ENCODE measurements at regions not wholly inside any gene's neighbourhood (a gene's known extent, or its start where the extent isn't known, plus 50 kb on each side); places are given as distances from the start of the nearest gene placed in this dataset.

GRCh38 chr4:96126227-96126626, 286.3 kb downstream of the PDHA2 start:
- TF ChIP-seq EZH2 (IDR thresholded peaks at IDR 0.05; ENCODE audit: borderline replicate concordance, low read length): no peak
- no peak for TF ChIP-seq CTCF (IDR thresholded peaks at IDR 0.05; ENCODE audit: low read length)
